Activated CD8-positive, alpha-beta memory T cell treated with anti-CD3 and anti-CD28 coated beads for 36 hours (primary cell): ENCODE measurements at regions not wholly inside any gene's neighbourhood (a gene's known extent, or its start where the extent isn't known, plus 50 kb on each side); places are given as distances from the start of the nearest gene placed in this dataset.

Experiments used
- CTCF ChIA-PET: fragments of 350-600 bp; sonication (Branson Sonifier 250); formaldehyde crosslinking; loops from one replicate; lab custom pipeline; 2021; ENCODE audit warnings: antibody characterized with exemption; lab: Charles Lee
- POLR2A ChIA-PET: fragments of 350-600 bp; sonication (Branson Sonifier 250); formaldehyde crosslinking; loops from one replicate; lab custom pipeline; 2021; ENCODE audit warnings: antibody characterized with exemption; lab: Charles Lee

DNA sequence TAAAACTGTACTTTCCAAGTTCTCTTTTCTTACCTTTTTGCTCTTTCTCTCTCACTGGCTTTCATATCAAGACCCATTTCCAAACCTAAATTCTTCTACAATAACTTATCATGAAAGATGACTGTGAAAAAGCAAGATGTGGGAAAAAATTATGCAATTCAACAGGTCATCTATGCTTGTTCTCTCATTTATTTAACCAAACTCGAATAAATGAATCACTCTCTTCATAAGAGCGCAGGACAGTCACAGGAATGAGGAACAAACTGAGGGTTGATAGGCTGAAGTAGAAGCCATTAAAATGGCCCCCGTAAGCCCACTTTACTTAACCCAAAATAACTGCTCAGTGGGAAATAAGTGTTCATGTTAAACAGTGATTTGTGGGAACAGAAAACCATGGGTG is 1289.7 kb upstream of the SORCS1 start:
- ChIA-PET POLR2A (no interaction called here), CTCF (no interaction called here)

- POLR2A ChIA-PET = no interaction called here
- CTCF ChIA-PET = no interaction called here
Observed at GRCh38 chr10:108453166-108453565, 1288.7 kb upstream of the SORCS1 start.

- ChIA-PET POLR2A (no interaction called here), CTCF (no interaction called here)
Observed at GRCh38 chr10:108452533-108452932, 1288.0 kb upstream of the SORCS1 start.

GRCh38 chr10:108450280-108450679 is 1285.8 kb upstream of the SORCS1 start:
- POLR2A ChIA-PET = no interaction called here
- CTCF ChIA-PET = no interaction called here

GRCh38 chr10:108445746-108446145 is 1281.2 kb upstream of the SORCS1 start:
- CTCF ChIA-PET = no interaction called here
- POLR2A ChIA-PET = no interaction called here

DNA sequence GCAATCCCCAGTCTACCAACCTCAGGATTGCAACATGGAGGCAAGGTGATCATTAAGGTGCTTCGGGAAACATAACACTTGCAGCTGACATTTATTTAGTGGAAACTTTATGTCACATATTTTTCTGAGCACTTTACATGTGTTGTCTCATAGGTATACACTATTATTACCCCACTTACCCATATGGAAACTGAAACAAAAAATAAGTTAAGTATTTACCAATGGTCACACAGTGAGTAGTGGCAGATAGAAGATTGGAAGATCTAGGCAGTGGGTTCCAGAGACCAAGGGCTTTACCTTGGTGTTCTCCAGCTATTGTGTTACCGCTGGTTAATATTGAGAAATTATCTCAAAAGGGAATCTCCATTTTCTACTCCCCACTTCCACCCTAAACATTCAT is 1279.1 kb upstream of the SORCS1 start:
- POLR2A ChIA-PET = no interaction called here
- CTCF ChIA-PET = no interaction called here

- ChIA-PET CTCF (interaction anchor here (0.6 kb wide), 1 partner anchor 1436 kb away, joined by 3 read pairs; no protein-coding TSS in a partner anchor), POLR2A (no interaction called here)
Observed at GRCh38 chr10:108439397-108439796, 1274.9 kb upstream of the SORCS1 start.

- ChIA-PET POLR2A (no interaction called here), CTCF (no interaction called here)
Observed at GRCh38 chr10:108436096-108436495, 1271.6 kb upstream of the SORCS1 start.

GRCh38 chr10:108434559-108435252 is 1270.2 kb upstream of the SORCS1 start:
- CTCF ChIA-PET = no interaction called here
- POLR2A ChIA-PET = no interaction called here

DNA sequence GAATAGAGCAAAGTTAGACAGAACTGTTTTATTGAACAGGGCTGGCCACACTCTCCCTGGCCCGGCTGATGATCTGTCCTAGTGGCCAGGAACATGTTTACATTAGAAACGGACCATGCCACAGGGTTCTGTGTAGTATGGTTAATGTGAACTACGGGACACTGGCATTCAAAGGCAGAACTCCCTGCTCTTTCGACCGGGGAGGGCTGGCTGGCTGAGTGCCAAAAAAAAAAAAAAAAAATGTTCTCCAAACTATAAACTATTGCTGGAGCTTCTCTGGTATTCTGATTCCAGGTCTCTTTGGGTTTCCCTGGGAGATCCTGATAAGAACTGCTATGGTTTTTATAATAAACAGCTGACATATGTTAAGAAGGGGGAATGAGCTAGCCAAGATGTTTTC is 1262.6 kb upstream of the SORCS1 start:
- POLR2A ChIA-PET = no interaction called here
- CTCF ChIA-PET = no interaction called here

- ChIA-PET CTCF (no interaction called here), POLR2A (no interaction called here)
Observed at GRCh38 chr10:108425283-108425964, 1260.9 kb upstream of the SORCS1 start.

- ChIA-PET POLR2A (no interaction called here), CTCF (no interaction called here)
Observed at GRCh38 chr10:108424656-108425055, 1260.2 kb upstream of the SORCS1 start.

DNA sequence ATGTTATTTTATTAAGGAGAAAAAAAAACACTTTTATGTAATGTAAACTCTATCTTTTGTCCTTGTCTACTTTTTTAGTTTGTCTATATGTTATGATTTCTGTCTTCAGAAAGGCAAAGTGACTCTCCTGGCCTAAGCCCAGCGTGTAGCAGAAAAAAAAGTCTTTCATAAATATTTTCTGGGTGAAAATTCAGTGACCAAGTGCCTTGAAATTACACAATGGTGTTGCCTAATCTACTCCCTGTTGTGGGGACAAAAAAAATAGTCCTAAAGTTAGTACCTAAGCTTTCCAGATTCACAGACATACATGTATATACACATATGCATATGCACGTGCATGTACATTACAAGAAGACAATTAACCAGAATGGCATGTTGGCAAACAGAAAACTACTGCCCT is 1257.8 kb upstream of the SORCS1 start:
- ChIA-PET CTCF (no interaction called here), POLR2A (no interaction called here)

- ChIA-PET CTCF (no interaction called here), POLR2A (no interaction called here)
Observed at GRCh38 chr10:108421266-108421665, 1256.8 kb upstream of the SORCS1 start.

DNA sequence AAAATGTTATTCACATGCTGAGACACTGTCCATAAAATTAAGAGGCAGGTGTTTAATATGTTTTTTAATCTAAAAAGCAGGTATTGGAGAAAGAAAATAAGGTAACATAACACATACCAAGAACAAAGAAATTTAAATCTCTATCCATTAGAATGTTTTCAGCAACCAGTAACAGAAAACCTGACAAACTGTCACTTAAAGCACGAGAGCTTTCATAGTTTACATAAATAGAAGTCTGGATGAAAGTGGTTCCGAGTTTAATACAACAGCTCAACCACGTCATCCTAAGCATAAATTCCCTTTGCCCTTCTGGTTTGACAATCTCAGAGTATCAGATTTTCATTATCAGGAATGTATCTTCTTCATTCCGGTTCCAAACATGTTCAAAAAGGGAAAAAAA is 1249.4 kb upstream of the SORCS1 start:
- CTCF ChIA-PET = no interaction called here
- POLR2A ChIA-PET = no interaction called here

GRCh38 chr10:108412323-108412722 is 1247.8 kb upstream of the SORCS1 start:
- POLR2A ChIA-PET = no interaction called here
- CTCF ChIA-PET = no interaction called here

DNA sequence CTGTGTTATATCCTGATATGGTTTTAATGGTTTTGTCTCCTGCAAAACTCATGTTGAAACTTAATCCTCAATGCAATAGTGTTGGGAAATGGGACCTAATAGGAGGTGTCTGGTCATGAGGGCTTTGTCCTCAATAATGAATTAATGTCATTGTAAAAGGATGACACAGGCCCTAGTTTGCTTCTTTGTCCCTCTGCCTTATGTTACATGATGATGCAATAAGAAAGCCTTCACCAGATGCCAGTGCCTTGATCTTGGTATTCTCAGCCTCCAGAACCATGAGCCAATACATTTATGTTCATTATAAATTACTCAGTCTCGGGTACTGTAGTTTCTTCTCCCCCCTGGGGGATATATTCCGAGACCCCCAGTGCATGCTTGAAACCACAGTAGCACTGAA is 1247.4 kb upstream of the SORCS1 start:
- ChIA-PET CTCF (no interaction called here), POLR2A (no interaction called here)

GRCh38 chr10:108411206-108411605 is 1246.7 kb upstream of the SORCS1 start:
- ChIA-PET CTCF (no interaction called here), POLR2A (no interaction called here)

GRCh38 chr10:108410236-108410635 is 1245.7 kb upstream of the SORCS1 start:
- CTCF ChIA-PET = no interaction called here
- POLR2A ChIA-PET = no interaction called here

DNA sequence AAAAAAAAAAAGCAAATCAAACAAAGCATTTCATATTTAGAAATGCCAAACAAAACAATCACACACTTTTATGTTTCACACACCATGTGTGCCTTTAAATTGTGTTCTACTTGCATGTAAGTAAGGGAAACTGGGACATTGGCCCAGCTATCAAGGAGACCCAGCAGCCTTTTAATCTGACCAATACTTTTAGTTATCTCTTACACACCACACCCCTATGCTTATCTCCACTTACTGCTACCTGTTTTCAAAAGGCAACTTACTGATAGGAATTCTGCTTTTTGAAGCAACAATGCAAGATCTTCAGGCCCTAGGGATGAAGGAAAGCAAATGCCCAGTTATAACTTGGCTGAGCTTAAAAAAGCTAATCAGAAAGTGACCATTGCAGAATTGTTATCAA is 1244.8 kb upstream of the SORCS1 start:
- ChIA-PET POLR2A (no interaction called here), CTCF (no interaction called here)

DNA sequence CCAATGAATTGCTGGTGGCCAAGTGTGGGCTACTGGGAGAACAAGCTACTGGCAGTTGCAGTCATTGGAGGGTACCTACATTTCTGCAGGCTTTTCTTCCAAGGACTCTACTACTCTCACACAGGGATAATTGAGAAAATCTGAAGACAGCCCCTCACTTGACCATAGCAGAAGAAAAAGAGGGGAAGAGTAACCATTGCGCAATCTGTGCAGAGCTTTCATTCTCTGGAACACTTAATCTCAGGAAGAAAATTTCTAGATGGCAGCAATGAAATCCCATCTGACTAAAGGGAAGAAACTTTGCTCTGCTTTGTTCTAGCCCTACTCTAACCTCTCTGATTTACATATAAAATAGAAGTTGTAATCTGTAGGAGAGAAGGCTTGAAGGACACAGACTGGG is 1239.6 kb upstream of the SORCS1 start:
- ChIA-PET CTCF (no interaction called here), POLR2A (no interaction called here)
